ENCODE measurements at regions not wholly inside any gene's neighbourhood (a gene's known extent, or its start where the extent isn't known, plus 50 kb on each side); places are given as distances from the start of the nearest gene placed in this dataset.

GRCh38 chr2:55115761-55116597 is 65.7 kb upstream of the RTN4 start:
- TF ChIP-seq CTCF (IDR thresholded peaks at IDR 0.05) (no peak), POLR2A (IDR thresholded peaks at IDR 0.05) (no peak)
